AG09319 (cell line): ENCODE measurements at regions not wholly inside any gene's neighbourhood (a gene's known extent, or its start where the extent isn't known, plus 50 kb on each side); places are given as distances from the start of the nearest gene placed in this dataset.
A peak's percentile ranks its signal among the peaks of the same experiment; 100 is the strongest.
"Not testable (repeated sequence)": the region's sequence is repeated elsewhere in the genome, so short reads cannot be mapped to it uniquely, and the experiment has no call there.

Experiments used
- DNase-seq: peaks from one replicate; pipeline ENCODE4 v3.0.0-alpha.2; 2010; ENCODE audit warnings: low read depth; ENCODE audit errors: extremely low read depth
- TF ChIP-seq, protein P1 (sequence below): IDR thresholded peaks from 2 replicates; pipeline ENCODE4 v1.5.1; 2011; ENCODE audit warnings: low read depth, mild to moderate bottlenecking, inconsistent platforms, low read length, moderate library complexity

DNA sequence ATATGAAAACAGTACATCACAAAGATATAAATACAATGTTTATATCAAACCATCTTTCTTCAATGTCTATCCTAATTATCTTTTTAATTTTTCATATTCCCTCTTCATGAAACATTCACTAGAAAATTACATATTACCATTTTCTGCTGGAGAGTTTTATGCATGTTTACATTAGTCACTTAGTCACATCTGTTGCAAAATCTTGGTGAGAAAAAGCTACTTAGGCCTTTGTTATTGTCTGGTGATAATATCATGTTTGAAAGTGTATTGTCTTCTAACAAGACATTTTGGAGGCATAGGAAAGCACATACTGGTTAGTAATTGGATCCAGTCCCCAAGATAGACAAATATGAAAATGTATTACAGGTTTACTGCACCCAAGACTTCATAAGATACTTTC is 163.6 kb downstream of the GNAI1 start:
- TF ChIP-seq, protein P1, sequence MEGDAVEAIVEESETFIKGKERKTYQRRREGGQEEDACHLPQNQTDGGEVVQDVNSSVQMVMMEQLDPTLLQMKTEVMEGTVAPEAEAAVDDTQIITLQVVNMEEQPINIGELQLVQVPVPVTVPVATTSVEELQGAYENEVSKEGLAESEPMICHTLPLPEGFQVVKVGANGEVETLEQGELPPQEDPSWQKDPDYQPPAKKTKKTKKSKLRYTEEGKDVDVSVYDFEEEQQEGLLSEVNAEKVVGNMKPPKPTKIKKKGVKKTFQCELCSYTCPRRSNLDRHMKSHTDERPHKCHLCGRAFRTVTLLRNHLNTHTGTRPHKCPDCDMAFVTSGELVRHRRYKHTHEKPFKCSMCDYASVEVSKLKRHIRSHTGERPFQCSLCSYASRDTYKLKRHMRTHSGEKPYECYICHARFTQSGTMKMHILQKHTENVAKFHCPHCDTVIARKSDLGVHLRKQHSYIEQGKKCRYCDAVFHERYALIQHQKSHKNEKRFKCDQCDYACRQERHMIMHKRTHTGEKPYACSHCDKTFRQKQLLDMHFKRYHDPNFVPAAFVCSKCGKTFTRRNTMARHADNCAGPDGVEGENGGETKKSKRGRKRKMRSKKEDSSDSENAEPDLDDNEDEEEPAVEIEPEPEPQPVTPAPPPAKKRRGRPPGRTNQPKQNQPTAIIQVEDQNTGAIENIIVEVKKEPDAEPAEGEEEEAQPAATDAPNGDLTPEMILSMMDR = no peak
- DNase-seq = no peak

DNA sequence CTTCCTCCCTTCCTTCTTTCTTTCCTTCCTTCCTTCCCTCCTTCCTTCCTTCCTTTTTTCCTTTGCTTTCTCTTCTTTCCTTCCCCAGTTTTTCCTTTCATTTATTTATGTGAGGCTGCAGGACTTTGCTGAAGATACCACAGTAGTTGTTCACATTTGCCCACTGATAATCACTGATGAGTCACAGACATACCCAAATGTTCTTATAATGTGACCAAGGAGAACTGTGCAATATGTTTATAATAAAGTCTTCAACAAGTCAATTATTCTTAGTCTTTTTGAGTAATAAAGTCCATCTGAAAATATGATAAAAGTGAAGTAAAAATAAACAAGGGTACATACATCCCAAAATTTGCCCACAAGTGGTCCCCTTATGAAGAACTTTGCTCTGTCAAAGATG is 159.7 kb downstream of the GNAI1 start:
- DNase-seq = no peak

DNA sequence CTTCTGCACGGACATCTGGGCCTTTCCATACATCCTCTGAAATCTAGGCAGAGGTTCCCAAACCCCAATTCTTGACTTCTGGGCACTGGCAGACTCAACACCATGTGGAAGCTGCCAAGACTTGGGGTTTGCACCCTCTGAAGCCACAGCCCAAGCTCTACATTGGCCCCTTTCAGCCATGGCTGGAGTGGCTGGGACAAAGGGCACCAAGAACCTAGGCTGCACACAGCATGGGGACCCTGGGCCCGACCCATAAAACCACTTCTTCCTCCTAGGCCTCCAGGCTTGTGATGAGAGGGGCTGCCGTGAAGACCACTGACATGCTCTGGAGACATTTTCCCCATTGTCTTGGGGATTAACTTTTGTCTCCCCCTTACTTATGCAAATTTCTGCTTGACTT is 158.0 kb downstream of the GNAI1 start:
- DNase-seq = not testable (repeated sequence)

More for the DNA sequence above, 159.7 kb downstream of the GNAI1 start:
- TF ChIP-seq, protein P1 = no peak

GRCh38 chr7:80288175-80289122 is 153.8 kb downstream of the GNAI1 start:
- DNase-seq = no peak

DNA sequence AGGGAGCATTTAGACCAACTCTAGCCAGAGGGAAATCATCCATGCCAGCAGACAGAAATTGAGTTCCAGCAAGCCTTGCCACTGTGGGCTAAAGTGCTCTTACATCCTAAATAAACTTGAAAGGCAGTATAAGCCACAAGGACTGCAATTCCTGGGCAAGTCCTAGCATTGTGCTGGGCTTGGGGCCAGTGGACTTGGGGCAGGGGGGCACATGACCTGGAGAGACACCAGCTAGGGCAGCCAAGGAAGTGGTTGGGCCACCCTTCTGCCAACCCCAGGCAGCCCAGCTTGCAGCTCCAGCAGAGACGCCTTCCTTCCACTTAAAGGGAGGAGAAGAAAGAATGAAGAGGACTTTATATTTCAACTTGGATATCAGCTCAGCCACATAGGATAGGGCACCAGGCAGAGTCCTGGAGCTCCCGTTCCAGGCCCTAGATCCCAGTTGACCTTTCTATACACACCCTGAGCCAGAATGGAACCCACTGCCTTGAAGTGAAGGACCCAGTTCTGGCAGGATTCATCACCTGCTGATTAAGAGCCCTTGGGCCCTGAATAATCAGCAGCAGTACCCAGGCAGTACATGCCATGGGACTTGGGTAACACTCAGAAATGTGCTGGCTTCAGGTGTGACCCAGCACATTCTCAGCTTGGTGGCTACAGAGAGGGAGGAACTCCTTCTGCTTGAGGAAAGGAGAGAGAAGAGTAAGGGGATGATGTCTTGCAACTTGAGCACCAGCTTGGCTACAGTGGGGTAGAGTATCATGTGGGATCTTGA is 153.0 kb downstream of the GNAI1 start:
- DNase-seq = no peak
- TF ChIP-seq, protein P1 = no peak

More at GRCh38 chr7:80288175-80289122, 153.8 kb downstream of the GNAI1 start:
- TF ChIP-seq, protein P1 = no peak; the same call in 1 of the 2 replicates

GRCh38 chr7:80286611-80287010 is 152.0 kb downstream of the GNAI1 start:
- DNase-seq = no peak
- TF ChIP-seq, protein P1 = no peak

GRCh38 chr7:80284855-80285254 is 150.2 kb downstream of the GNAI1 start:
- peak; percentile 45 for DNase-seq
- TF ChIP-seq, protein P1 = no peak
